Activated CD4-positive, CD25-positive, alpha-beta regulatory T cell (primary cell): ENCODE measurements at regions not wholly inside any gene's neighbourhood (a gene's known extent, or its start where the extent isn't known, plus 50 kb on each side); places are given as distances from the start of the nearest gene placed in this dataset.
A peak's percentile ranks its signal among the peaks of the same experiment; 100 is the strongest.
"Not testable (repeated sequence)": the region's sequence is repeated elsewhere in the genome, so short reads cannot be mapped to it uniquely, and the experiment has no call there.

Experiments used
- DNase-seq, 4 experiments: peaks; one replicate each; lab custom pipeline; 2025; lab: John Stamatoyannopoulos, UW

- no peak for DNase-seq
Measured at GRCh38 chr2:126952216-126952615, 53.5 kb downstream of the TEX51 start.

- no peak for DNase-seq
Measured at GRCh38 chr2:126953483-126953882, 54.8 kb downstream of the TEX51 start.

GRCh38 chr2:126954831-126955230, 56.1 kb downstream of the TEX51 start:
- no peak for DNase-seq

- not testable (repeated sequence) for DNase-seq
Measured at GRCh38 chr2:126956773-126957172, 58.1 kb downstream of the TEX51 start.

GRCh38 chr2:126963390-126963789, 64.7 kb downstream of the TEX51 start:
- DNase-seq, result no peak

- no peak for DNase-seq
Measured at GRCh38 chr2:126966601-126967000, 67.9 kb downstream of the TEX51 start.

GRCh38 chr2:126970583-126970982, 71.9 kb downstream of the TEX51 start:
- no peak for DNase-seq

- no peak for DNase-seq
Measured at GRCh38 chr2:126971162-126971480, 72.4 kb downstream of the TEX51 start.

- peak; percentile 19 to 32 (median 24) for DNase-seq
Measured at GRCh38 chr2:126971481-126972278, 73.0 kb downstream of the TEX51 start.

- DNase-seq, result no peak
Measured at GRCh38 chr2:126972279-126972626, 73.6 kb downstream of the TEX51 start.

GRCh38 chr2:126973745-126974144, 75.1 kb downstream of the TEX51 start:
- no peak for DNase-seq

GRCh38 chr2:126975671-126976655, 77.3 kb downstream of the TEX51 start:
- no peak for DNase-seq

- no peak for DNase-seq
Measured at GRCh38 chr2:126976721-126977328, 78.1 kb downstream of the TEX51 start.

GRCh38 chr2:126978333-126978732, 79.6 kb downstream of the TEX51 start:
- no peak for DNase-seq

GRCh38 chr2:126979039-126980003, 80.6 kb downstream of the TEX51 start:
- DNase-seq, result no peak

GRCh38 chr2:126981476-126981875, 82.8 kb downstream of the TEX51 start:
- no peak for DNase-seq

GRCh38 chr2:126982935-126983334, 84.2 kb downstream of the TEX51 start:
- DNase-seq, result no peak

GRCh38 chr2:126986631-126987187, 88.0 kb downstream of the TEX51 start:
- DNase-seq, result no peak

GRCh38 chr2:126988482-126988881, 89.8 kb downstream of the TEX51 start:
- no peak for DNase-seq

GRCh38 chr2:126989064-126989463, 90.4 kb downstream of the TEX51 start:
- DNase-seq, result not testable (repeated sequence)

GRCh38 chr2:126990200-126990599, 91.5 kb downstream of the TEX51 start:
- no peak for DNase-seq
